HCT116 (cell line): ENCODE measurements at regions not wholly inside any gene's neighbourhood (a gene's known extent, or its start where the extent isn't known, plus 50 kb on each side); places are given as distances from the start of the nearest gene placed in this dataset.

Source experiments
- ATAC-seq: fragments of 200-7000 bp; cut with Tn5 transposase; 2 replicates; pipeline ENCODE4 v1.9.1; 2020; ENCODE audit warnings: mild to moderate bottlenecking, moderate library complexity
- BruUV-seq: library from RNA; stranded (reverse); fragments of 400-500 nt; replicated peaks from 2 replicates; lab custom pipeline; 2021; lab: Mats Ljungman, UMichigan
- CTCF ChIA-PET: fragments of 300-600 bp; sonication (Branson Sonifier 250); formaldehyde crosslinking; loops from one replicate; lab custom pipeline; 2021; ENCODE audit warnings: antibody characterized with exemption; lab: Charles Lee
- POLR2A ChIA-PET: fragments of 300-600, 350-600 bp; sonication (Branson Sonifier 250); formaldehyde crosslinking; loops from one replicate; lab custom pipeline; 2021; ENCODE audit warnings: antibody characterized with exemption; lab: Charles Lee
- RAD21 ChIA-PET, 2 experiments: fragments of 300-600 bp; sonication (Branson Sonifier 250); formaldehyde crosslinking; loops; one replicate each; lab custom pipeline; 2023; ENCODE audit warnings: low total read pairs in 2 of 2; ENCODE audit not compliant: uncharacterized antibody in 2 of 2, unreplicated experiment in 2 of 2, low non-redundant PET in 1 of 2; lab: Charles Lee
- DNase-seq: peaks from one replicate; pipeline ENCODE4 v3.0.0-alpha.2; 2010; ENCODE audit warnings: low read depth, low spot score
- H2AFZ ChIP-seq: fragments of 200-600 bp; shearing (Covaris generic), sonication (generic); 2 replicates; pipeline ENCODE4 v1.6.1; 2017; ENCODE audit warnings: low read depth, mixed run types, mixed read lengths, antibody characterized with exemption, low read length; ENCODE audit not compliant: poor library complexity, severe bottlenecking
- H3K27ac ChIP-seq: 2 replicates; pipeline ENCODE4 v1.5.1; 2012; ENCODE audit warnings: low read depth, low read length
- H3K27me3 ChIP-seq: fragments of 200-600 bp; sonication (generic); 2 replicates; pipeline ENCODE4 v1.6.1; 2016; ENCODE audit warnings: mixed run types, low read length, mixed read lengths; ENCODE audit not compliant: insufficient read depth
- H3K36me3 ChIP-seq, 2 experiments: fragments of 200-500 bp in 1 of 2; fragments of 200-600 bp in 1 of 2; sonication (Bioruptor generic) in 1 of 2; sonication (generic) in 1 of 2; 2 replicates each; pipeline versions ENCODE4 v1.5.1 to v1.6.1; 2014 to 2016; ENCODE audit warnings: low read length in 2 of 2, inconsistent platforms in 1 of 2, mixed read lengths in 1 of 2, mixed run types in 1 of 2; ENCODE audit not compliant: insufficient read depth in 2 of 2, control insufficient read depth in 1 of 2
- H3K4me1 ChIP-seq, 2 experiments: fragments of 200-600 bp in 1 of 2; sonication (generic) in 1 of 2; 2 replicates each; pipeline versions ENCODE4 v1.5.1 to v1.6.1; 2012 to 2017; ENCODE audit warnings: low read length in 2 of 2, inconsistent platforms in 1 of 2, mild to moderate bottlenecking in 1 of 2, mixed read lengths in 1 of 2, mixed run types in 1 of 2, moderate library complexity in 1 of 2; ENCODE audit not compliant: insufficient read depth in 2 of 2, control insufficient read depth in 1 of 2
- H3K4me2 ChIP-seq: fragments of 200-600 bp; sonication (generic); 2 replicates; pipeline ENCODE4 v1.6.1; 2017; ENCODE audit warnings: mixed run types, low read length, mixed read lengths
- H3K4me3 ChIP-seq, 2 experiments: fragments of 200-600 bp in 1 of 2; sonication (generic) in 1 of 2; replicated peaks in 1 of 2; 2 replicates each; pipeline ENCODE4 v1.5.1; 2011 to 2016; ENCODE audit warnings: low read length in 2 of 2, control low read depth in 1 of 2, low read depth in 1 of 2, mild to moderate bottlenecking in 1 of 2, mixed read lengths in 1 of 2, mixed run types in 1 of 2
- H3K79me2 ChIP-seq: fragments of 200-600 bp; sonication (generic); 2 replicates; pipeline ENCODE4 v1.6.1; 2017; ENCODE audit warnings: mild to moderate bottlenecking, mixed run types, low read length, moderate library complexity, mixed read lengths; ENCODE audit not compliant: insufficient read depth
- H3K9ac ChIP-seq: fragments of 200-600 bp; sonication (generic); 2 replicates; pipeline ENCODE4 v1.6.1; 2016; ENCODE audit warnings: low read length, mixed read lengths
- H3K9me2 ChIP-seq: fragments of 200-600 bp; sonication (generic), shearing (Covaris generic); 2 replicates; pipeline ENCODE4 v1.6.1; 2017; ENCODE audit warnings: mixed run types, mild to moderate bottlenecking, moderate library complexity; ENCODE audit not compliant: insufficient read depth
- H3K9me3 ChIP-seq, 2 experiments: fragments of 200-500 bp in 1 of 2; fragments of 200-600 bp in 1 of 2; sonication (Bioruptor generic) in 1 of 2; sonication (generic) in 1 of 2; 2 replicates each; pipeline ENCODE4 v1.6.1; 2014 to 2017; ENCODE audit warnings: low read length in 2 of 2, mixed read lengths in 2 of 2, inconsistent platforms in 1 of 2, low read depth in 1 of 2, mild to moderate bottlenecking in 1 of 2, mixed run types in 1 of 2, moderate library complexity in 1 of 2; ENCODE audit not compliant: control insufficient read depth in 1 of 2, insufficient read depth in 1 of 2
- H4K20me1 ChIP-seq: fragments of 200-600 bp; sonication (generic), shearing (Covaris generic); 2 replicates; pipeline ENCODE4 v1.6.1; 2017; ENCODE audit warnings: mixed run types, mild to moderate bottlenecking, moderate library complexity; ENCODE audit not compliant: insufficient read depth
- ATF3 ChIP-seq: IDR thresholded peaks from 2 replicates; pipeline ENCODE4 v1.6.1; 2012
- CEBPB ChIP-seq: IDR thresholded peaks from 2 replicates; pipeline ENCODE4 v1.6.1; 2012; ENCODE audit warnings: low read depth
- EGR1 ChIP-seq: IDR thresholded peaks from 2 replicates; pipeline ENCODE4 v1.6.1; 2012; ENCODE audit warnings: low read depth
- JUND ChIP-seq: IDR thresholded peaks from 2 replicates; pipeline ENCODE4 v1.6.1; 2012
- TCF7L2 ChIP-seq: IDR thresholded peaks from 2 replicates; pipeline ENCODE4 v1.7.0; 2011; ENCODE audit warnings: borderline replicate concordance, inconsistent platforms; ENCODE audit not compliant: insufficient read depth, insufficient read length; ENCODE audit errors: extremely low read depth
- intact Hi-C: fragments of 100-400 bp; cut with micrococcal nuclease; formaldehyde crosslinking; loops from 2 replicates; pipeline ENCODE4 v1.10.0; 2022
- TF ChIP-seq, protein P1 (sequence below): IDR thresholded peaks from 2 replicates; pipeline ENCODE4 v1.6.1; 2011; ENCODE audit warnings: mild to moderate bottlenecking, low read length, moderate library complexity; ENCODE audit not compliant: insufficient replicate concordance; ENCODE audit errors: extremely low read depth

GRCh38 chr12:63307849-63308248, 156.8 kb upstream of the AVPR1A start:
- Histone ChIP-seq H3K9ac (no peak overlapping the region), H3K27me3 (no peaks in the 10 kb centered on the region), H4K20me1 (no peaks in the 10 kb centered on the region), H3K9me3 (no peaks in the 10 kb centered on the region), H3K9me2 (no peaks in the 10 kb centered on the region), H3K4me2 (no peak overlapping the region), H3K36me3 (no peaks in the 10 kb centered on the region), H3K4me3 (no peak overlapping the region), H3K27ac (no peak overlapping the region), H3K4me1 (no peaks in the 10 kb centered on the region), H2AFZ (no peak overlapping the region), H3K79me2 (no peaks in the 10 kb centered on the region)
- no peak for DNase-seq
- BruUV-seq: no TSS peak
- ATAC-seq: no peak
- RAD21 ChIA-PET: no interaction called here
- TF ChIP-seq CEBPB (no peak), JUND (no peak), TCF7L2 (no peak), EGR1 (no peak), ATF3 (no peak)
- TF ChIP-seq, protein P1, sequence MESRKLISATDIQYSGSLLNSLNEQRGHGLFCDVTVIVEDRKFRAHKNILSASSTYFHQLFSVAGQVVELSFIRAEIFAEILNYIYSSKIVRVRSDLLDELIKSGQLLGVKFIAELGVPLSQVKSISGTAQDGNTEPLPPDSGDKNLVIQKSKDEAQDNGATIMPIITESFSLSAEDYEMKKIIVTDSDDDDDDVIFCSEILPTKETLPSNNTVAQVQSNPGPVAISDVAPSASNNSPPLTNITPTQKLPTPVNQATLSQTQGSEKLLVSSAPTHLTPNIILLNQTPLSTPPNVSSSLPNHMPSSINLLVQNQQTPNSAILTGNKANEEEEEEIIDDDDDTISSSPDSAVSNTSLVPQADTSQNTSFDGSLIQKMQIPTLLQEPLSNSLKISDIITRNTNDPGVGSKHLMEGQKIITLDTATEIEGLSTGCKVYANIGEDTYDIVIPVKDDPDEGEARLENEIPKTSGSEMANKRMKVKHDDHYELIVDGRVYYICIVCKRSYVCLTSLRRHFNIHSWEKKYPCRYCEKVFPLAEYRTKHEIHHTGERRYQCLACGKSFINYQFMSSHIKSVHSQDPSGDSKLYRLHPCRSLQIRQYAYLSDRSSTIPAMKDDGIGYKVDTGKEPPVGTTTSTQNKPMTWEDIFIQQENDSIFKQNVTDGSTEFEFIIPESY: no peak
- CTCF ChIA-PET: no interaction called here
- intact Hi-C loops: no loop called here
- POLR2A ChIA-PET: no interaction called here
